ENCODE measurements at regions not wholly inside any gene's neighbourhood (a gene's known extent, or its start where the extent isn't known, plus 50 kb on each side); places are given as distances from the start of the nearest gene placed in this dataset.

- TF ChIP-seq, protein P1, sequence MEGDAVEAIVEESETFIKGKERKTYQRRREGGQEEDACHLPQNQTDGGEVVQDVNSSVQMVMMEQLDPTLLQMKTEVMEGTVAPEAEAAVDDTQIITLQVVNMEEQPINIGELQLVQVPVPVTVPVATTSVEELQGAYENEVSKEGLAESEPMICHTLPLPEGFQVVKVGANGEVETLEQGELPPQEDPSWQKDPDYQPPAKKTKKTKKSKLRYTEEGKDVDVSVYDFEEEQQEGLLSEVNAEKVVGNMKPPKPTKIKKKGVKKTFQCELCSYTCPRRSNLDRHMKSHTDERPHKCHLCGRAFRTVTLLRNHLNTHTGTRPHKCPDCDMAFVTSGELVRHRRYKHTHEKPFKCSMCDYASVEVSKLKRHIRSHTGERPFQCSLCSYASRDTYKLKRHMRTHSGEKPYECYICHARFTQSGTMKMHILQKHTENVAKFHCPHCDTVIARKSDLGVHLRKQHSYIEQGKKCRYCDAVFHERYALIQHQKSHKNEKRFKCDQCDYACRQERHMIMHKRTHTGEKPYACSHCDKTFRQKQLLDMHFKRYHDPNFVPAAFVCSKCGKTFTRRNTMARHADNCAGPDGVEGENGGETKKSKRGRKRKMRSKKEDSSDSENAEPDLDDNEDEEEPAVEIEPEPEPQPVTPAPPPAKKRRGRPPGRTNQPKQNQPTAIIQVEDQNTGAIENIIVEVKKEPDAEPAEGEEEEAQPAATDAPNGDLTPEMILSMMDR (IDR thresholded peaks at IDR 0.05): no peak
- TF ChIP-seq EZH2 (IDR thresholded peaks at IDR 0.05; ENCODE audit: borderline replicate concordance, insufficient read depth, low read depth, low read length, poor library complexity, severe bottlenecking): no peak
Observed at GRCh38 chr12:124159655-124160054, 135.2 kb upstream of the RFLNA start.

All from B cell (primary cell).